Motor neuron (in vitro differentiated cells): ENCODE measurements at regions not wholly inside any gene's neighbourhood (a gene's known extent, or its start where the extent isn't known, plus 50 kb on each side); places are given as distances from the start of the nearest gene placed in this dataset.
"Not testable (repeated sequence)": the region's sequence is repeated elsewhere in the genome, so short reads cannot be mapped to it uniquely, and the experiment has no call there.

Source experiments
- ATAC-seq, 8 experiments: fragments of 200-7000 bp; cut with Tn5 transposase; replicated peaks in 6 of 8; 2 replicates each; pipeline ENCODE4 v1.8.0; 2021; ENCODE audit warnings: mild to moderate bottlenecking in 8 of 8, moderate library complexity in 8 of 8
- H3K27ac ChIP-seq, 2 donors: fragments of 250-450 bp; sonication (Bioruptor Pico); 2 replicates each; pipeline ENCODE4 v1.9.0; 2021; ENCODE audit warnings: antibody characterized with exemption in 2 of 2, mild to moderate bottlenecking in 2 of 2, moderate library complexity in 1 of 2
- H3K4me1 ChIP-seq, 2 donors: fragments of 250-450 bp; sonication (Bioruptor Pico); replicated peaks in 1 of 2; 2 replicates each; pipeline ENCODE4 v1.6.1; 2021; ENCODE audit warnings: antibody characterized with exemption in 2 of 2, mild to moderate bottlenecking in 2 of 2, moderate library complexity in 1 of 2
- H3K4me3 ChIP-seq, 5 donors: fragments of 250-450 bp; sonication (Bioruptor Pico); 2 replicates each; pipeline ENCODE4 v1.9.0; 2021; ENCODE audit warnings: antibody characterized with exemption in 5 of 5, mild to moderate bottlenecking in 5 of 5, moderate library complexity in 4 of 5
- WGBS, 10 experiments: fragments of 450-650 bp; shearing (Covaris generic); methylation state at CpG; one replicate each; pipeline ENCODE4 v1.0.0; 2022; 5-methylcytosine and 5-hydroxymethylcytosine counted together
- in situ Hi-C, 9 experiments: fragments of 400-800 bp; cut with MboI; loops; one replicate each; pipeline ENCODE4 v1.15.0; 2021; ENCODE audit warnings: low sequenced_read_pairs in 9 of 9, low pct_unique_long_range_greater_than_20kb in 2 of 9; ENCODE audit not compliant: unreplicated experiment in 9 of 9

- no peak overlapping the region for H3K27ac ChIP-seq
- ATAC-seq, result peak in 1 of 8 experiments; percentile 67
- H3K4me3 ChIP-seq, result no peak overlapping the region
- in situ Hi-C loops, result no loop called here
- 0 to 50% (median 0%) methylated on average over 1 of the region's 1 CpG; no CpG with 5 or more reads in 3 of the 10 experiments for WGBS, 10 experiments
- peaks cover 3 to 4% of the 10 kb centered on the region in 2 donors for H3K4me1 ChIP-seq
Observed at GRCh38 chr4:84110040-84110439, 389.1 kb downstream of the NKX6-1 start.

DNA sequence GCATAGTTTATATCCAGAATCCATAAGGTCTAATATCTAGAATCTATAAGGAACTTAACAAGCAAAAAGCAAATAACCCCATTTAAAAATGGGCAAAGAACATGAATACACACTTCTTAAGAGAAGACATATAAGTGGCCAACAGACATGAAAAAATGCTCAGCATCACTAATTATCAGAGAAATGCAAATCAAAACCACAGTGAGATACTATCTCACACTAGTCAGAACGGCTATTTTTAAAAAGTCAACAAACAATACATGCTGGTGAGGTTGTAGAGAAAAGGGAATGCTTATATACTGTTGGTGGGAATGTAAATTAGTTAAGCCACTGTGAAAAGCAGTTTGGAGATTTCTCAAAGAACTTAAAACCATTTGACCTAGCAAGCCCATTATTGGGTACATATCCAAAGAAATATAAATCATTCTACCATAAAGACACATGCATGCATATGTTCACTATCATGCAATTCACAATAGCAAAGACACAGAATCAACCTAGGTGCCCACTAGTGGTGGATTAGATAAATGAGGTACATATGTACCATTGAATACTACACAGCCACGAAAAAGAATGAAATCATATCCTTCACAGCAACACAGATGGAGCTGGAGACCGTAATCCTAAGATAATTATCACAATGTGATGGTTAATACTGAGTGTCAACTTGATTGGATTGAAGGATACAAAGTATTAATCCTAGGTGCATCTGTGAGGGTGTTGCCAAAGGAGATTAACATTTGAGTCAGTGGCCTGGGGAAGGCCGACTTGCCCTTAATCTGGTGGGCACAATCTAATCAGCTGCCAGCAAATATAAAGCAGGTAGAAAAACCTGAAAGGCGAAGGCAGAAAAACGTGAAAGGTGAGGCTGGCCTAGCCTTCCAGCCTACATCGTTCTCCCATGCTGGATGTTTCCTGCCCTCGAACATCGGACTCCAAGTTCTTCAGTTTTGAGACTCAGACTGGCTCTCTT, 397.2 kb downstream of the NKX6-1 start:
- H3K4me3 ChIP-seq, ATAC-seq, H3K27ac ChIP-seq, H3K4me1 ChIP-seq, in situ Hi-C loops: not testable (repeated sequence)
- WGBS, 10 experiments, result 11 to 99% (median 55%) methylated on average over 2 to 9 of the region's 9 CpGs; no CpG with 5 or more reads in 2 of the 10 experiments

DNA sequence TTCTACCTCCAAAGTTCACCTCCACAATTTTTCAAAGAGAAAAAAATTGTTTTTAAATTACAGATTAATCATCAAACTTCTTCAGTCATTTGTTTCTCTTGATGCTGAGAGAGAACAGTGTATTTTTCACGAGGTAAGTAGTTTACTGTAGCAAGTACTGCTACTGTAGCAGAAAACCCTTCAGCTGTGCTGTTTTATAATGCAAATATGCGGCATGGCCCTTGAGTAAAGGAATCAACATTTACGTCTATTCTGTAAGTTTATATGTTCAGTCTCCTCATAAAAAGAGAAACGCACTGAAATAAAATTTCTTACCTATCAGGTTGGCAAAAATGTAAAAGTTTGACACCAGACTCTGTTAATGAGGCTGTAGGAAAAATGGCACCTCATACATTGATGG, 399.0 kb downstream of the NKX6-1 start:
- peaks cover 0 to 10% of the 10 kb centered on the region in 2 donors for H3K4me1 ChIP-seq
- no peak overlapping the region for H3K4me3 ChIP-seq
- peak in 1 of 8 experiments; percentile 36 for ATAC-seq
- in situ Hi-C loops, result no loop called here
- peak overlapping the region in 1 of 2 donors; percentile 39 for H3K27ac ChIP-seq
- 24 to 54% (median 37%) methylated on average over 2 to 4 of the region's 4 CpGs for WGBS, 10 experiments

GRCh38 chr4:84099599-84099998, 399.5 kb downstream of the NKX6-1 start:
- peak in 3 of 8 experiments; percentile 38 to 98 (median 60) for ATAC-seq
- H3K27ac ChIP-seq, result peak overlapping the region in 1 of 2 donors; percentile 39
- in situ Hi-C loops, result no loop called here

GRCh38 chr4:84091266-84091665, 407.8 kb downstream of the NKX6-1 start:
- ATAC-seq, result no peak
- peaks cover 0 to 8% of the 10 kb centered on the region in 2 donors for H3K4me1 ChIP-seq
- in situ Hi-C loops, result no loop called here
- no peak overlapping the region for H3K27ac ChIP-seq
- no peak overlapping the region for H3K4me3 ChIP-seq
- 9 to 96% (median 50%) methylated on average over 2 of the region's 2 CpGs; no CpG with 5 or more reads in 1 of the 10 experiments for WGBS, 10 experiments

More at GRCh38 chr4:84099599-84099998, 399.5 kb downstream of the NKX6-1 start:
- 0 to 57% (median 17%) methylated on average over 1 to 2 of the region's 2 CpGs; no CpG with 5 or more reads in 3 of the 10 experiments for WGBS, 10 experiments
- peaks cover 0 to 10% of the 10 kb centered on the region in 2 donors for H3K4me1 ChIP-seq
- no peak overlapping the region for H3K4me3 ChIP-seq

- no peak overlapping the region for H3K4me3 ChIP-seq
- H3K27ac ChIP-seq, result no peak overlapping the region
- in situ Hi-C loops, result no loop called here
- peaks cover 0 to 8% of the 10 kb centered on the region in 2 donors for H3K4me1 ChIP-seq
- WGBS, 10 experiments, result 12 to 100% (median 91%) methylated on average over 1 to 5 of the region's 5 CpGs; no CpG with 5 or more reads in 1 of the 10 experiments
- no peak for ATAC-seq
Observed at GRCh38 chr4:84089652-84090437, 409.2 kb downstream of the NKX6-1 start.

GRCh38 chr4:84085986-84086385, 413.1 kb downstream of the NKX6-1 start:
- ATAC-seq, result no peak
- in situ Hi-C loops, result no loop called here
- H3K4me1 ChIP-seq, result peaks cover 0 to 8% of the 10 kb centered on the region in 2 donors
- no peak overlapping the region for H3K27ac ChIP-seq
- H3K4me3 ChIP-seq, result no peak overlapping the region
- WGBS, 10 experiments, result 0 to 95% (median 85%) methylated on average over 1 to 4 of the region's 4 CpGs; no CpG with 5 or more reads in 3 of the 10 experiments

DNA sequence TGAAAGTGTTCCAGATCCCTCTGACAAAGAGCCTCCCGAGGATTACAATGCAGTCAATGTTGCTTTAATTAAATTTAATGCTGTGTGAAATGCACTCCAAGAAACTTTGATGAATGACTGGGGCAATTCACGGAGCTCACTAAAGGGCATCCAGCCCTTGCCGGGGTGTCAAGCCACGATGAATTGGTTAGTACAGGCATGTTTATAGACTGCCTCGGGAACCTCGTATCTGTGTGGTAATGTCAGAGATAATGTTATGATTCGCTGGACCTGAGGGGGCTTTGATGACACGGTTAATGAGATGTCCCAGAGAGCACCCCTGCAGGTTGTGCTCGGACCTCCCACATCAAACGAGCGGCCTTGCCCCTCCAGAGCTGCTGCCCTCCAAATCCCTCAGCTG, 428.8 kb downstream of the NKX6-1 start:
- in situ Hi-C loops, result no loop called here
- 0 to 11% (median 0%) methylated on average over 4 to 8 of the region's 11 CpGs; no CpG with 5 or more reads in 2 of the 10 experiments for WGBS, 10 experiments
- H3K27ac ChIP-seq, result no peak overlapping the region

DNA sequence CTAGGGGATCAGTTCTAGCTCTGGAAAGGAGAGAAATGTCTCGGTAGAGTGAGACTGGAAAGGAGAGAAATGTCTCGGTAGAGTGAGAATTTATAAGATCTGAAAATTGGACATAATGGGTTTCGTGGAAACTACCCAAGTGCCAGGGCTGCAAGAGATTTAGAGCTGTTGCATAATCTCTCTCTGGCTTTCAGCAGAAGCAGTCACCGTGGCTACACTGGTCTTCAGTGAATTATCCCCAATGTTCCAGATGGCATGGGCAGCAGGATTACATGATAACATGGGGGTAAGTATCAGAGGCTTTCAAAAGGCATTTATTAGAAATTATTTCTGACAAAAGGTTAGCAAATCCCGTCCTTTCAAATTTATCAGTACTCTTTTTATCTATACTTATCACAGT, 435.5 kb downstream of the NKX6-1 start:
- peak in 3 of 8 experiments; percentile 48 to 83 (median 50) for ATAC-seq
- H3K4me1 ChIP-seq, result peaks cover 4 to 6% of the 10 kb centered on the region in 2 donors
- WGBS, 10 experiments, result 0 to 83% (median 75%) methylated on average over 1 to 5 of the region's 5 CpGs; no CpG with 5 or more reads in 1 of the 10 experiments
- H3K27ac ChIP-seq, result no peak overlapping the region
- in situ Hi-C loops, result no loop called here
- no peak overlapping the region for H3K4me3 ChIP-seq

More for the DNA sequence above, 428.8 kb downstream of the NKX6-1 start:
- Histone ChIP-seq H3K4me3 (no peak overlapping the region), H3K4me1 (peaks cover 19 to 21% of the 10 kb centered on the region in 2 donors)
- ATAC-seq, result peak in 5 of 8 experiments; percentile 91 to 99 (median 95)

DNA sequence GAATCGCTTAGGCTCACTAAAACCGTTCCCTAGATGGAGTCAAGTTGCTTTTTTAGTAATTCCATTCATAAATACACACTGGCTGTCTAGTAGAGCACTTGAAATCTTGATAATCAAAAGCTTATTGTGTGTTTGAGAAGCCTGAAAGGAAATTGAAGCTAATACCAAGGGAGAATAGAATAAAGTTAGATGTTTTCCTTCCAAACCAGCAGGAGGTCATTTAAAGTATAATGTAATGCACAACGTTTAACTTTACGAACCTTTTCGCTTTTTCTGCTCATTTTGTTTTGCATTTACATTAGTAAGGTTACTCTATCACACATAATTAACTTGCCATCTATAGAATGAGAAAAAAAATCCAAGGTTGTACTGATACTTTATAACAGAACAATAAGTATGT, 440.9 kb downstream of the NKX6-1 start:
- Histone ChIP-seq H3K4me1 (peaks cover 0 to 8% of the 10 kb centered on the region in 2 donors), H3K27ac (no peak overlapping the region), H3K4me3 (no peak overlapping the region)
- no peak for ATAC-seq
- in situ Hi-C loops, result no loop called here
- 0 to 70% (median 26%) methylated on average over 2 to 5 of the region's 5 CpGs for WGBS, 10 experiments

DNA sequence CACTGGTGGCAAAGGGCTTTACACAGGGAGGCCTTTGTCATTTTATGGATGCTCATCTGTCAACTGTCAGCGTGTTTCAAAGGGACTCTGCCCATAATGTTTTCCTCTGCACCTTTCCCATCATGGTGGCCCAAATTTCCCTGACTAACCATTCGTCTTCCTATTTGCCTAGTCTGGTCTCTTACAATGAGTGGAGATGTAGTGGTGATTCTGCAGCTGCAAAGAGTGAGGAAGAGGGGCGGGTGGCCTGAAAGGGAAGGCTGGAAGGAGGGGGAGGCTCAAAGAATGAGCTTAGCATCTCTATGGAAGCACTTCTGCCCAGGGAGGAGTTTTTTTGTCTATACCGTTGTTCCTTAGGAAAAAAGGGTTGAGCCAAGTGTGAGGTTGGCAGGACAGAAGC, 447.5 kb downstream of the NKX6-1 start:
- Histone ChIP-seq H3K4me1 (peaks cover 27 to 28% of the 10 kb centered on the region in 2 donors), H3K4me3 (no peak overlapping the region), H3K27ac (peak overlapping the region in 1 of 2 donors; percentile 72)
- peak in 5 of 8 experiments; percentile 84 to 88 (median 87) for ATAC-seq
- WGBS, 10 experiments, result 0 to 20% (median 0%) methylated on average over 1 to 3 of the region's 4 CpGs; no CpG with 5 or more reads in 4 of the 10 experiments
- in situ Hi-C loops, result no loop called here

DNA sequence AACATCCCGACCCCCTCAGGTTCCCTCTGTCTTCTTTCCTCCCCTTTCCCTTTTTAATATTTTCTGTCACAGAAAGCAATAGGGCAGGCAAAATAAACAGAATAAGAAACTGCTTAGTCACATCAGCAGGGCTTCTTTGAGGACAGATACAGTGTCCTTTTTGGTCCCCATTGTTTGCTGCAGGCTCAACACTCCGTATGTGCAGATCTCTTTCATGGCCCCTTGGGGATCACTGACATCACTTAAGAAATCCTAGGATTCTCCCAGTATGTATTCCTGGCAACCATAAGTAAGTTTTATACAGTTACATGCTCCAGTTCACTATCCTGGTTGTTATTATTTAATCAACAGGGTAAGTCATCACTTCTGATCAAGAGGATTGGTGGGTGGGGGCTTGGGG, 448.0 kb downstream of the NKX6-1 start:
- 0 to 43% (median 22%) methylated on average over 1 to 2 of the region's 2 CpGs; no CpG with 5 or more reads in 3 of the 10 experiments for WGBS, 10 experiments
- ATAC-seq, result peak in 5 of 8 experiments; percentile 53 to 66 (median 61)
- in situ Hi-C loops, result no loop called here
- peak overlapping the region; percentile 50 to 72 for H3K27ac ChIP-seq
- no peak overlapping the region for H3K4me3 ChIP-seq
- peaks cover 27 to 28% of the 10 kb centered on the region in 2 donors for H3K4me1 ChIP-seq
